Tibial nerve (tissue), 4 donors: ENCODE measurements at regions not wholly inside any gene's neighbourhood (a gene's known extent, or its start where the extent isn't known, plus 50 kb on each side); places are given as distances from the start of the nearest gene placed in this dataset.
"Not testable (repeated sequence)": the region's sequence is repeated elsewhere in the genome, so short reads cannot be mapped to it uniquely, and the experiment has no call there.

Experiments used
- DNase-seq, 2 donors: peaks; one replicate each; pipeline ENCODE4 v3.0.0-alpha.2; 2019; ENCODE audit warnings: low spot score in 2 of 2
- H3K27ac ChIP-seq, 4 donors: fragments of 200-600 bp; sonication (generic) in 3 of 4; one replicate each; pipeline ENCODE4 v1.5.1; 2017 to 2019; ENCODE audit warnings: mild to moderate bottlenecking in 1 of 4
- H3K27me3 ChIP-seq, 2 donors: fragments of 200-600 bp; sonication (generic) in 1 of 2; one replicate each; pipeline versions ENCODE4 v1.5.1 to v1.6.0; 2017 to 2019
- H3K36me3 ChIP-seq, 3 donors: fragments of 200-600 bp; sonication (generic); one replicate each; pipeline ENCODE4 v1.5.1; 2018 to 2019
- H3K4me1 ChIP-seq, 4 donors: fragments of 200-600 bp; sonication (generic) in 3 of 4; one replicate each; pipeline ENCODE4 v1.5.1; 2017 to 2019
- H3K4me3 ChIP-seq, 4 donors: fragments of 200-600 bp; sonication (generic) in 3 of 4; one replicate each; pipeline ENCODE4 v1.5.1; 2017 to 2019; ENCODE audit warnings: mild to moderate bottlenecking in 1 of 4, moderate library complexity in 1 of 4
- H3K9me3 ChIP-seq, 4 donors: fragments of 200-600 bp; sonication (generic) in 3 of 4; one replicate each; pipeline ENCODE4 v1.5.1; 2017 to 2019
- CTCF ChIP-seq, 5 experiments: fragments of 200-600 bp in 3 of 5; fragments of 450-650 bp in 2 of 5; sonication (generic) in 3 of 5; IDR thresholded peaks; one replicate each; pipeline ENCODE4 v1.5.1; 2016 to 2019; ENCODE audit warnings: antibody characterized with exemption in 5 of 5, mild to moderate bottlenecking in 3 of 5, moderate library complexity in 2 of 5
- EP300 ChIP-seq, 2 donors: sonication (generic); formaldehyde crosslinking; IDR thresholded peaks; one replicate each; pipeline ENCODE4 v1.6.1; 2017; ENCODE audit warnings: antibody characterized with exemption in 2 of 2, mild to moderate bottlenecking in 1 of 2
- POLR2A ChIP-seq, 2 donors: fragments of 450-650 bp; IDR thresholded peaks; one replicate each; pipeline ENCODE4 v1.6.1; 2017; ENCODE audit warnings: antibody characterized with exemption in 2 of 2, mild to moderate bottlenecking in 2 of 2, moderate library complexity in 2 of 2
- WGBS, 2 donors: methylation state at CpG; one replicate each; pipeline ENCODE4 v1.1.5; 2018; 5-methylcytosine and 5-hydroxymethylcytosine counted together

GRCh38 chr1:198848649-198849048 lies 209.8 kb downstream of the PTPRC start:
- no peaks in the 10 kb centered on the region for H3K9me3 ChIP-seq
- no peak overlapping the region for H3K27ac ChIP-seq
- no peaks in the 10 kb centered on the region for H3K27me3 ChIP-seq
- H3K4me3 ChIP-seq: no peak overlapping the region
- TF ChIP-seq EP300 (IDR thresholded peaks at IDR 0.05): no peak
- TF ChIP-seq POLR2A (IDR thresholded peaks at IDR 0.05): no peak
- no peak for TF ChIP-seq CTCF (IDR thresholded peaks at IDR 0.05)
- no peak for DNase-seq
- H3K36me3 ChIP-seq: peaks cover 0 to 10% (median 0%) of the 10 kb centered on the region in 3 donors
- H3K4me1 ChIP-seq: no peaks in the 10 kb centered on the region
- 67 to 74% methylated on average over 1 of the region's 1 CpG for WGBS, 2 donors

GRCh38 chr1:198849093-198849492 lies 210.3 kb downstream of the PTPRC start:
- WGBS, 2 donors: 91 to 92% methylated on average over 2 of the region's 2 CpGs
- TF ChIP-seq EP300 (IDR thresholded peaks at IDR 0.05) (no peak), POLR2A (IDR thresholded peaks at IDR 0.05) (no peak), CTCF (IDR thresholded peaks at IDR 0.05) (no peak)

GRCh38 chr1:198850196-198850595 lies 211.4 kb downstream of the PTPRC start:
- H3K27me3 ChIP-seq: no peaks in the 10 kb centered on the region
- TF ChIP-seq POLR2A (IDR thresholded peaks at IDR 0.05) (no peak), CTCF (IDR thresholded peaks at IDR 0.05) (no peak), EP300 (IDR thresholded peaks at IDR 0.05) (no peak)

More at GRCh38 chr1:198849093-198849492, 210.3 kb downstream of the PTPRC start:
- DNase-seq: no peak
- Histone ChIP-seq H3K9me3 (no peaks in the 10 kb centered on the region), H3K27me3 (no peaks in the 10 kb centered on the region), H3K27ac (no peak overlapping the region), H3K36me3 (peaks cover 0 to 15% (median 0%) of the 10 kb centered on the region in 3 donors), H3K4me1 (no peaks in the 10 kb centered on the region), H3K4me3 (no peak overlapping the region)

GRCh38 chr1:198850966-198851365 lies 212.1 kb downstream of the PTPRC start:
- H3K4me3 ChIP-seq, H3K4me1 ChIP-seq, H3K27me3 ChIP-seq, DNase-seq, H3K9me3 ChIP-seq, H3K27ac ChIP-seq: not testable (repeated sequence)
- peaks cover 0 to 18% (median 0%) of the 10 kb centered on the region in 3 donors for H3K36me3 ChIP-seq
- 94% methylated on average over 5 of the region's 5 CpGs for WGBS, 2 donors

More at GRCh38 chr1:198850196-198850595, 211.4 kb downstream of the PTPRC start:
- no peak for DNase-seq
- H3K4me3 ChIP-seq: no peak overlapping the region
- H3K27ac ChIP-seq: no peak overlapping the region
- H3K4me1 ChIP-seq: no peaks in the 10 kb centered on the region
- 43 to 64% methylated on average over 1 of the region's 1 CpG for WGBS, 2 donors
- H3K9me3 ChIP-seq: no peaks in the 10 kb centered on the region
- peaks cover 0 to 21% (median 0%) of the 10 kb centered on the region in 3 donors for H3K36me3 ChIP-seq

- H3K4me3 ChIP-seq: no peak overlapping the region
- 85 to 93% methylated on average over 2 of the region's 2 CpGs for WGBS, 2 donors
- H3K4me1 ChIP-seq: no peaks in the 10 kb centered on the region
- H3K9me3 ChIP-seq: no peaks in the 10 kb centered on the region
- H3K27me3 ChIP-seq: no peaks in the 10 kb centered on the region
- TF ChIP-seq POLR2A (IDR thresholded peaks at IDR 0.05) (no peak), CTCF (IDR thresholded peaks at IDR 0.05) (no peak), EP300 (IDR thresholded peaks at IDR 0.05) (no peak)
- no peak for DNase-seq
- H3K36me3 ChIP-seq: peaks cover 0 to 11% (median 0%) of the 10 kb centered on the region in 3 donors
- H3K27ac ChIP-seq: no peak overlapping the region
Observed at GRCh38 chr1:198856601-198857000, 217.8 kb downstream of the PTPRC start.

- no peaks in the 10 kb centered on the region for H3K27me3 ChIP-seq
- no peak for DNase-seq
- H3K27ac ChIP-seq: no peak overlapping the region
- H3K9me3 ChIP-seq: no peaks in the 10 kb centered on the region
- peaks cover 0 to 11% (median 0%) of the 10 kb centered on the region in 3 donors for H3K36me3 ChIP-seq
- TF ChIP-seq EP300 (IDR thresholded peaks at IDR 0.05): no peak
- no peak for TF ChIP-seq POLR2A (IDR thresholded peaks at IDR 0.05)
- no peak for TF ChIP-seq CTCF (IDR thresholded peaks at IDR 0.05)
- no peak overlapping the region for H3K4me3 ChIP-seq
- H3K4me1 ChIP-seq: no peaks in the 10 kb centered on the region
- WGBS, 2 donors: 94 to 100% methylated on average over 2 of the region's 2 CpGs
Observed at GRCh38 chr1:198858033-198858432, 219.2 kb downstream of the PTPRC start.
